ENCODE measurements at regions not wholly inside any gene's neighbourhood (a gene's known extent, or its start where the extent isn't known, plus 50 kb on each side); places are given as distances from the start of the nearest gene placed in this dataset.

DNA sequence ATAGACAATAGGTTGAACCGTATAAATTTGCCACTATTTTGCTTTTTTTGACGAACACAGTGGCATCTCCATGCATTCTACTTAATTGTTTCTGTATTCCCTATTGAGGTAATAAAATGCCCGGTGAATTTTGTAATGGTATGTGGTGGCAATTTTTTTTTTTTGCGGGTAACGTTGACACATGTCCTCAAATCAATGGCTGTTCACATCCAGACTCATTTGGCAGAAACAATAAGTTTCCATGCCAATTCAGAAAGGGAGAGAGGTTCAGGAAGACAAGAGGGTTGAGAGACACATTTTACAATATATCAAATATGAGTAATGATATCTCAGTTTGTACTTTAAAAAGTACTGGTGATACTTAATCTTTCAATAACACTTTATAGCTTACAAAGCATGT, 463.9 kb downstream of the WDR72 start:
- H3K9me3 Mint-ChIP-seq (ENCODE audit: low read depth) = no peaks in the 10 kb centered on the region
- H3K36me3 Mint-ChIP-seq (ENCODE audit: insufficient read depth) = no peaks in the 10 kb centered on the region
- H3K4me3 Mint-ChIP-seq (ENCODE audit: low read depth) = no peak overlapping the region
- DNase-seq (ENCODE audit: low spot score, unreplicated experiment) = no peak
- H3K4me1 Mint-ChIP-seq (ENCODE audit: low read depth) = peaks cover 16% of the 10 kb centered on the region
- H3K27me3 Mint-ChIP-seq = no peaks in the 10 kb centered on the region
- TF ChIP-seq, protein P1, sequence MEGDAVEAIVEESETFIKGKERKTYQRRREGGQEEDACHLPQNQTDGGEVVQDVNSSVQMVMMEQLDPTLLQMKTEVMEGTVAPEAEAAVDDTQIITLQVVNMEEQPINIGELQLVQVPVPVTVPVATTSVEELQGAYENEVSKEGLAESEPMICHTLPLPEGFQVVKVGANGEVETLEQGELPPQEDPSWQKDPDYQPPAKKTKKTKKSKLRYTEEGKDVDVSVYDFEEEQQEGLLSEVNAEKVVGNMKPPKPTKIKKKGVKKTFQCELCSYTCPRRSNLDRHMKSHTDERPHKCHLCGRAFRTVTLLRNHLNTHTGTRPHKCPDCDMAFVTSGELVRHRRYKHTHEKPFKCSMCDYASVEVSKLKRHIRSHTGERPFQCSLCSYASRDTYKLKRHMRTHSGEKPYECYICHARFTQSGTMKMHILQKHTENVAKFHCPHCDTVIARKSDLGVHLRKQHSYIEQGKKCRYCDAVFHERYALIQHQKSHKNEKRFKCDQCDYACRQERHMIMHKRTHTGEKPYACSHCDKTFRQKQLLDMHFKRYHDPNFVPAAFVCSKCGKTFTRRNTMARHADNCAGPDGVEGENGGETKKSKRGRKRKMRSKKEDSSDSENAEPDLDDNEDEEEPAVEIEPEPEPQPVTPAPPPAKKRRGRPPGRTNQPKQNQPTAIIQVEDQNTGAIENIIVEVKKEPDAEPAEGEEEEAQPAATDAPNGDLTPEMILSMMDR (IDR thresholded peaks at IDR 0.05; ENCODE audit: unreplicated experiment) = no peak
- H3K27ac Mint-ChIP-seq = no peak overlapping the region

DNA sequence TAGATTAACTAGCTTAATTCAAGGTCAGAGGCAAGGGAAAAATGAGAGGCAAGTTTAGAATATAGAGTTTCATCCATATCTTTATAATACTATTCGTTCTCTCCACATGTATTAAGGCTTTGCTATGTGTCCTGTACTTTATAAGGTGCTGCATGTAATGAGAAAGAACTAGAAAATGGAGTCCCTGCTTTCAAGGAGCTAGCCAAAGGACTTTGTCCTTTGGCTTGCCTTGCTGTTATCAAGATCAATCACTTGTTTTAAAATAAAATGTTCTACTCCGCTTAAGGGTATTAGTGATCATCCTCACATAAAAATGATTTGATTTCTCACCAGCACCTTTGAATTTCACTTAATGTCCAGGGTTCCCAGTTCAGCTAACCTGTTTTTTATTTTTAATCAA, 470.9 kb downstream of the WDR72 start:
- H3K36me3 Mint-ChIP-seq (ENCODE audit: insufficient read depth) = no peaks in the 10 kb centered on the region
- no peaks in the 10 kb centered on the region for H3K9me3 Mint-ChIP-seq (ENCODE audit: low read depth)
- H3K4me1 Mint-ChIP-seq (ENCODE audit: low read depth) = peaks cover 13% of the 10 kb centered on the region
- H3K27ac Mint-ChIP-seq = no peak overlapping the region
- DNase-seq (ENCODE audit: low spot score, unreplicated experiment) = no peak
- H3K27me3 Mint-ChIP-seq = no peaks in the 10 kb centered on the region
- TF ChIP-seq, protein P1 (IDR thresholded peaks at IDR 0.05; ENCODE audit: unreplicated experiment) = no peak
- no peak overlapping the region for H3K4me3 Mint-ChIP-seq (ENCODE audit: low read depth)

DNA sequence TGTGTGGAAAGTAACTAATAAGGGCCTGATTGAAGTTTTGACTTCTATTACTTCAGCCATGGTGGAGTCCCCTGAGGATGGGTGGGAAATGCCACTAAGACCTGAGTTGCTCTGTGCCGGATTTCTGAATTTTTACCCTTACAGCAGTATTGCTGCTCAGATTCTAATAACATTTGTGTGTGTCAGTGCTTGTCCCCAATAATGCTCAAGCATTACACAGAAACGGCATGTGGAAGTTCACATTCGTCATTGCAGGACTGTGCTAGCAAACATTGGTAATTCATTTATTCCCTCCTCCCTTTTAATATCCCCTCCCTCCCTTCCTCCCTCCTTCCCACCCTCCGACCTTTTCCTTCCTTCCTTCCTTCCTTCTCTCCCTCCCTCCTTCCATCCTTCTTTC, 484.5 kb upstream of the ONECUT1 start:
- no peak for DNase-seq (ENCODE audit: low spot score, unreplicated experiment)
- H3K9me3 Mint-ChIP-seq (ENCODE audit: low read depth) = peaks cover 26% of the 10 kb centered on the region
- H3K27ac Mint-ChIP-seq = no peak overlapping the region
- TF ChIP-seq, protein P1 (IDR thresholded peaks at IDR 0.05; ENCODE audit: unreplicated experiment) = no peak
- peaks cover 1% of the 10 kb centered on the region for H3K4me1 Mint-ChIP-seq (ENCODE audit: low read depth)
- H3K4me3 Mint-ChIP-seq (ENCODE audit: low read depth) = no peak overlapping the region
- peaks cover 5% of the 10 kb centered on the region for H3K36me3 Mint-ChIP-seq (ENCODE audit: insufficient read depth)
- H3K27me3 Mint-ChIP-seq = no peaks in the 10 kb centered on the region

DNA sequence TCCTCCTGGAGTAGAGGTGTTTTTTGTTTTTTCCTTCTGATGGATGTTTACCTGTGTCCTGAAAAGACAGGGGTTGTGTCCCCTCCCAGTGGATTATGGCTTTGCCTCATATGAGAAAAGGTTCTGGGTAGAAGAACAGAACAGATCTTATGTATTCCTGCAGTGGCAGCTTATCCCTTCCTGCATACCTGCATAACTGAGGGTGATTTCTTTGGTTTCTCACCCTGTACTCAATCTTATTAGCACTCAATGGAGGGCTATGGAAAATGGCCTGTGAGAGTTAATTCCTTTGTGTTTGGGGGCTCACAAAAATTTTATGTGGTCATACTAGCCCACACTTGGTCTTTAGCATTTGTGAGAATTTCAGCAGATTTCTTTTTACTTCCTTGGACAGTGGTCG, 482.0 kb upstream of the ONECUT1 start:
- no peak overlapping the region for H3K27ac Mint-ChIP-seq
- H3K36me3 Mint-ChIP-seq (ENCODE audit: insufficient read depth) = peaks cover 3% of the 10 kb centered on the region
- TF ChIP-seq, protein P1 (IDR thresholded peaks at IDR 0.05; ENCODE audit: unreplicated experiment) = no peak
- H3K4me1 Mint-ChIP-seq (ENCODE audit: low read depth) = peaks cover 13% of the 10 kb centered on the region
- no peaks in the 10 kb centered on the region for H3K27me3 Mint-ChIP-seq
- no peak for DNase-seq (ENCODE audit: low spot score, unreplicated experiment)
- no peak overlapping the region for H3K4me3 Mint-ChIP-seq (ENCODE audit: low read depth)
- peaks cover 7% of the 10 kb centered on the region for H3K9me3 Mint-ChIP-seq (ENCODE audit: low read depth)

DNA sequence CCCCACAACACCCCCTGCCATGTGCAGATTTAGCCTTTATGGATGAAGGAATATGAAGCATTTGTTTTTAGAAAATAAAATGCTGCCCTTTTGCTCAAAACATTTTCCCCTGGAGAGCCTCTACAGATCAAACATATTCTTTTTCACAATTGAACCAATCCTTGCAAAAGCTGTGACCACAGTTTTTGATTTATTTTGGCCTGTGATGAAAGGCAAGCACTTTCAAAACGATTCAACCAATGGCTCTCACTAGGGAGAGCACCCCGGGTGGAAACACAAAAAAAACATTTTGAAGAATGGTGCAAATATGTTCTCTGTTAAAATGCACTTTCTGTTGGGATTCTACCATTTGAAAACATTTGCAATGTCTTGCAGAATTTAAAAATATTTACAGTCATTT, 476.0 kb upstream of the ONECUT1 start:
- Mint-ChIP-seq H3K4me3 (ENCODE audit: low read depth) (no peak overlapping the region), H3K4me1 (ENCODE audit: low read depth) (peaks cover 24% of the 10 kb centered on the region), H3K9me3 (ENCODE audit: low read depth) (no peaks in the 10 kb centered on the region), H3K36me3 (ENCODE audit: insufficient read depth) (no peaks in the 10 kb centered on the region), H3K27ac (no peak overlapping the region), H3K27me3 (no peaks in the 10 kb centered on the region)
- TF ChIP-seq, protein P1 (IDR thresholded peaks at IDR 0.05; ENCODE audit: unreplicated experiment) = no peak
- DNase-seq (ENCODE audit: low spot score, unreplicated experiment) = no peak

Data from progenitor cell of endocrine pancreas (in vitro differentiated cells).